HG03039 (cell line): ENCODE measurements at regions not wholly inside any gene's neighbourhood (a gene's known extent, or its start where the extent isn't known, plus 50 kb on each side); places are given as distances from the start of the nearest gene placed in this dataset.
"Not testable (repeated sequence)": the region's sequence is repeated elsewhere in the genome, so short reads cannot be mapped to it uniquely, and the experiment has no call there.

ENCODE experiments used
- ATAC-seq: cut with Tn5 transposase; IDR thresholded peaks from one replicate; pipeline ENCODE4 v1.9.1; 2021; ENCODE audit warnings: mild to moderate bottlenecking, moderate library complexity; ENCODE audit not compliant: unreplicated experiment

DNA sequence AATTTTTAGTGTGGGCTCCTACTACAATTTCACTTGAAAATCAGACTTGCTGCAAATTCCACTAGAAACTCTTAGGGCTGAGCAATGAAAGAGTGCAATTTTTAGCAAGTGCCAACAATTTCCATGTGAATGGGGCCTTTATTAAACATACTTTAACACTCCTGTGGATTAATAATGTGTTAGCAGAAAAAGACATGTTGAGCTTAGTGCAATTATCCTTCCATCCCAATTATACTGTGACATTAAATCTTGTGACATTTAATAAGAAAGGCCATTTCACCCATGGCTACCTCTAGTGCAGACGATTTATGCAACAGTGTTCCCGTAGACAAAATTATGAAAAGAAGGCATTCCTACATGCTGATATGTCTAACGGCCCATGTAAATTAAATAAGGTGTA, 639.7 kb downstream of the STK39 start:
- ATAC-seq = no peak

GRCh38 chr2:167607211-167607610, 640.2 kb downstream of the STK39 start:
- no peak for ATAC-seq

DNA sequence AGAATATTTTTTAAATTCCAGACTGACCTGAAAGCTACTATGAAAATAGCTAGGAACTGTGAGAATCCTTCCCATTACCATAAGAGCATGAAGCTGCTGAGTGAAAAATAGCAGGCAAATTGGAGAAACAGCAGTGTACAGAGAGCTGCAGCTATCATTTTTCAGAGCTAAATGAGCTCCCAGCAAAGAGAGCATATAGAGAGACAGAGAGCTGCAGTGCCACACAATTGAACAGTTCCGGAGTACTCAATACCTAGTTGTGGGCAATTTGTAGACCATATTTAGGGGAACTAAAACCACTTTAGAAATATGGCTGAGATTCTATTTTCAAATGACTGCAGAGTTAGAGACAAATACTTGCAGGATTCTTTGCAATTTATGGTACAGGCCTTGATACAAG, 645.3 kb downstream of the STK39 start:
- ATAC-seq = no peak

- no peak for ATAC-seq
Observed at GRCh38 chr2:167599219-167599618, 648.2 kb downstream of the STK39 start.

DNA sequence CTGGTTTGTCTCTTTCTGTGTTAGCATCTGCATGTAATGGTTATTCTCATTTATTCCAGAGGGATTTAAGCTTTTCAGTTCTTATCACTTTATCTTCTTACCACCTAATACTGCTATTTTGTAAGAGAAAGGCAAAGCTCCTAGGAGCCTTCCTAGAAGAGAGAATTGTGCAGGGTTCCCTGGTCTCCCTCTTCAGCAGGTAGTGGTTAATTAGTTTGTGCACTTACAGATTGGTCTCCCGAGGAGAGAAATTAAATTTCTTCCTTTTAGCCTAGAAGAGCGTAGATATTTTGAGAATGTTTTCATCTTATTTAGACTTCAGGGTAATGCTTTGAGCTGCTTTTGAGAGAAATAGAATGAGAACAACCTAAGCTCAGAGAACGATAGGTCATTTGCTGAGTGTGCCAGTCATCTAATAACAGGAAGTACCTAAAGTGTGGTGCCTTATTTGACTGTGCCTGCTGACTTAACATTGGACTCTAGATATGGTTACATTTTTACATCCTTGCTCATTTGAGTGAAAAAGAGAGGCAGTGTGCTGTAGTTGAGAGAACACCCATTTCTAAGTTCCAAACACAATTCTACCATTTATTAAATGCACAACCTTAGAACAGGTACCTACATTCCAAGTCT, 651.4 kb downstream of the STK39 start:
- ATAC-seq = peak; percentile 92

DNA sequence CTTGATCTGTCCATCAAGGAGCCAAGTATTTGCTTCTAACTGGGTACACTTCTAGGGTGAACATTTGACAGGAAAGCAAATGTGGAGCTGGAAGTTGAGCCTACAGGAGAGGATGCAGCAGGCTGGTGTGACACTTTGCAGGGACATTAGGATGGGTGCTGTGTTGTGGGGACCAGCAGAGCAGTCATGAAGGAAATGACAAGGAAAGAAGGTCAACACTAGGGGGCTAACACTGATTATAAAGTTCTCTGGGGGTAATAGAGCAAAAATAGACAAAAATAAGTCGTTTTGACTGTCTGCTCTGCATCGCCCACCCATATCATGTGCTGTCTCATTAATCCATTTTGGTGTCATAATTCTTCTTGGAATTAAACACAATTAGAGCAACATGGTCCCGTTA, 652.4 kb downstream of the STK39 start:
- ATAC-seq = no peak

DNA sequence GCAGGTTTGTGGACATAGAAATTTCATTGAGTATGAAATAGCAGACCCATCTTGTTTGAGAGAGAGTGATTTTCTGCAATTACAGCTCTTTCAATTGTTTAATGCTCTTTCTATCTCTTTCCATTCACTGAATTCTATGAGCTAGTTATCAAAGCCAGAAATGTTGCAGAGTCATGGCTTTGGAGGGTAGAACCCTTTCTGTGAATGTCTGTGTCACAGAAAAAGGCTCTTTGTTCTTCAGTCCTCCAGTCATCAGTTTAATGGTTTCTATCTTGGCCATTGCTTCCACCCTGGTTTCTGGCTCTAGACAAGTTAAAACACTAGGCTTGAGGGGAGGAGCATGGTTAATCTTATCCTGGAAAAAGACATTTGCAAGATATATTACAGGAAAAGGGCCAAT, 655.0 kb downstream of the STK39 start:
- ATAC-seq = no peak

DNA sequence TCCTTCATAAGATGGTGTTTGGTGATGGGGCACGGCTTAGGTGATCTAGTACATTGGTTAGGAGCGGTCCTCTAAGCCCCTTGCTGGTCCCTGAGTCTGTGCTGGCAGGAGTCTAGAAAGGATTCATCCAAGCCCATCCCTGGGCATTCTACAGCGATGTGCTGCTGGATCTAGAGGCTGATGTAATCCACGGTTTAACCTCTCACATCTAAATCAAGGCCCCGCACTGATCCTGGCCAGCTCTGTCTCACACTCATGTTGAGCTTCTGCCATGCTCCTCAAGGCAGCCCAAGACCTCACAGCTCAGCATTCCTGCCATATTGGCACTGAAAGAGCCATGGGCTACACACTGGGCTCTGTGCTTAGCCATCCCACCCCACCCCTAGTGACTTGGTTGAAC, 664.8 kb downstream of the STK39 start:
- no peak for ATAC-seq

GRCh38 chr2:167581961-167582574, 665.3 kb downstream of the STK39 start:
- no peak for ATAC-seq

- no peak for ATAC-seq
Observed at GRCh38 chr2:167579826-167580225, 667.6 kb downstream of the STK39 start.

- ATAC-seq = no peak
Observed at GRCh38 chr2:167575276-167575675, 672.1 kb downstream of the STK39 start.

DNA sequence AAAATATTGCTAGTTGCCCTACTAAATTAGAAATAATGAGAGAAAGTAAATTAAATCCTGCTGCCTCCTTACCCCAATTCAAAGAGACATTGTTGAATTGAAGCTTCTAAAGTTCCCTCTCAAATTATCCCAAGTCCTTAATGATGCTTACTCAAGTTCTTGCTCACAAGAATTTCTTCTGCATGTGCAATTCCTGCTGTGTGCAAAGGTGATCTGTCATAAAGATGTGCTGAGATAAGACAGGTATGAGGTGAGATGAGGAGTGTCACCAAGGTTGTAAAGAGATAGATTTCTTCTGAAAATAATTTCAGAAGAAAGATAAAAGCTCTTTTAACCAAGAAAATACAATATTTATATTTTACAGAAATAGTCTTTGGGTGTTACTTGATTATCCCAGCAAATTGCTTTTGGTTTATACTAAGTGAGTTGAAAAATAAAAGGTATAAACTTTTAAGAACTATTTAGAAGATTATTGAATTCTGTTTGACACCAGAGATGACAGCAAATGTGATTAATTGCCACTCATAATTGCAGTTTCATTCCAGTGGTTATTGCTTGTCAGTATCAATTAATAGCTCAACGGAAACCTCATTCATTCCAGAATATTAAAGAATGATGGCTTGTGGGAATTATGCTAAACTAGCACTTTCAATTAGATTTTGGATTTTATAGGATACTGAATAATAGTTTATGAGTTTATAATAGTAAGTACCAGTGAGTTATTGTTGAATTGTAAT, 674.3 kb downstream of the STK39 start:
- no peak for ATAC-seq

GRCh38 chr2:167570370-167570769, 677.0 kb downstream of the STK39 start:
- no peak for ATAC-seq

GRCh38 chr2:167563885-167564619, 675.8 kb downstream of the XIRP2 start:
- ATAC-seq = not testable (repeated sequence)

- not testable (repeated sequence) for ATAC-seq
Observed at GRCh38 chr2:167558272-167558991, 670.2 kb downstream of the XIRP2 start.

DNA sequence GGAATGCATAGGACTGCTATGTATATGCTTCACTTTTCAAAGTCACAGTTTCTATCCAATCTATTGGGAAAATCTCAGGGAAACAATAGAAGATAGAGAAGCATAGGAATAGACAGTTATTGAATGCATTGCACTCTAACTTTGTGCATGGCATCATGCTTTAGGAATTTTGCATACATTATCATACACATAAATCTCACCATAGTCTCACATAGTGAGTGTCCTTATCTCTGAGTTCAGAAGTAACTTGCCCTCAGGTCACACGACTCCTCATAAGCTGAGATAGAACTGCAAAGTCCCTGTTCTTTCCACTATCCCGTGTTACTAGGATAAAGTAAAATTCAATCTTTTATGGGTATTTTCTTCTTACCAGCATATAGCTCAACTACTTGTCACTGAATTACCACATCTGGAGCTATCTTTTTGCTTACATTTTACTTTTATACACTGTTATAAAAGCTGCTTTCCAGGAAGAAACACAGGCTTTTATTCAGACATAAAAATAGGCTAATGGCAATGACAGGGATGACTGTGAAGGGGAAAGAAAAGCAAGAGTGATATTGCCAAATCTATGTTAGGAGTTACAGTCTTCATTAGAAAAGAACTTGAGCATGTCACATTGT, 666.9 kb downstream of the XIRP2 start:
- no peak for ATAC-seq

GRCh38 chr2:167553635-167554034, 665.4 kb downstream of the XIRP2 start:
- ATAC-seq = no peak

DNA sequence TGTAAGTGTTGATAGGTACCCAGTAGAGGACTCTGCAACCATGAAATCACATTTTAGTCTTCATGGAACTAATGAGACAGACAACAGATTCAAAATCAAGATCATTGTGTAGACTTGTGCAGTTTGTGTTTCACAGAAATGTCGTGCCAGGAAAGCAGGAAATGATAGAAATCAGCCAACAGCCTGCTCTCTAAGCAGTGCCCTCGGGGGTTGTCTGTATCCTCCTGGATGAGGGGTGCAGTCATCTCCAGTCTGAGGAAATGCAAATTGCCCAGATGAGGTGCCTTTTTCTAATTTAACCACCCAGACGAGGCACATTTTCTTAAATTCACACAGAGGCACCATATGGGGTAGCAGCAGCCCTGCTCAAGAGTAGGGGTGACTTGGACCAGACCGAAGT, 663.1 kb downstream of the XIRP2 start:
- ATAC-seq = no peak

GRCh38 chr2:167550448-167550847, 662.2 kb downstream of the XIRP2 start:
- no peak for ATAC-seq

DNA sequence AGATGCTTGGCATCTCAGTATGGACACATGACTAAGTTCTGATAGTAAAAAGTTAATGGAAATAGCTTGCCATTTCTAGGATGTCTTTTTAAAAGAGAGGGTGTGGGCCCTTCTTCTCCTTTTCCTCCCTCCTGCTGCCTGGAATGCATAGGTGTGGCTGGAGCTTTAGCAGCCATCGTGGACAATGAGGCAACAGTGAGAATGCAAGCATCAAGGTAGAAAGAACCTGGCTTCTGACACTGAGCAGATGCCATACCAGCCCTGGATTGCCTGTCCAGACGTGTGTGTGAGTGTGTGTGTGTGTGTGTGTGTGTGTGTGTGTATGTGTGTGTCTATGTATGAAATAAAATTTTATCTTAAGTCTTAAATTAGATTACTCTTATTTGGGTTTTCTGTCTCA, 660.1 kb downstream of the XIRP2 start:
- ATAC-seq = no peak
